Vagina (tissue), 2 donors: ENCODE measurements at regions not wholly inside any gene's neighbourhood (a gene's known extent, or its start where the extent isn't known, plus 50 kb on each side); places are given as distances from the start of the nearest gene placed in this dataset.

ENCODE experiments used
- CTCF ChIP-seq, 3 experiments: fragments of 450-650 bp in 2 of 3; fragments of 200-600 bp in 1 of 3; sonication (generic) in 1 of 3; IDR thresholded peaks; one replicate each; pipeline ENCODE4 v1.5.1; 2017 to 2019; ENCODE audit warnings: antibody characterized with exemption in 3 of 3, mild to moderate bottlenecking in 2 of 3, moderate library complexity in 2 of 3
- POLR2AphosphoS5 ChIP-seq, 2 donors: sonication (generic); formaldehyde crosslinking; IDR thresholded peaks; one replicate each; pipeline ENCODE4 v1.9.0; 2017; ENCODE audit warnings: antibody characterized with exemption in 2 of 2, mild to moderate bottlenecking in 2 of 2, low read depth in 1 of 2; ENCODE audit not compliant: insufficient read depth in 1 of 2

- TF ChIP-seq POLR2AphosphoS5 (IDR thresholded peaks at IDR 0.05; ENCODE audit: insufficient read depth in 1 of 2, low read depth in 1 of 2) (no peak), CTCF (IDR thresholded peaks at IDR 0.05) (no peak)
Observed at GRCh38 chr2:188193230-188193629, 98.4 kb upstream of the GULP1 start.
